Activated T-helper 9 cell treated with anti-CD3 and anti-CD28 coated beads, Interleukin-2, amount 50 U/mL, for 16 hours (primary cell): ENCODE measurements at regions not wholly inside any gene's neighbourhood (a gene's known extent, or its start where the extent isn't known, plus 50 kb on each side); places are given as distances from the start of the nearest gene placed in this dataset.

Experiments used
- DNase-seq: peaks from one replicate; pipeline ENCODE4 v3.0.0-alpha.2; 2020; ENCODE audit warnings: low read depth

GRCh38 chr4:3818371-3818770 is 52.2 kb downstream of the ADRA2C start:
- DNase-seq: no peak

GRCh38 chr4:3819210-3819919 is 53.2 kb downstream of the ADRA2C start:
- no peak for DNase-seq

- no peak for DNase-seq
Observed at GRCh38 chr4:3820016-3820805, 54.0 kb downstream of the ADRA2C start.

GRCh38 chr4:3820806-3821579 is 54.8 kb downstream of the ADRA2C start:
- no peak for DNase-seq

DNA sequence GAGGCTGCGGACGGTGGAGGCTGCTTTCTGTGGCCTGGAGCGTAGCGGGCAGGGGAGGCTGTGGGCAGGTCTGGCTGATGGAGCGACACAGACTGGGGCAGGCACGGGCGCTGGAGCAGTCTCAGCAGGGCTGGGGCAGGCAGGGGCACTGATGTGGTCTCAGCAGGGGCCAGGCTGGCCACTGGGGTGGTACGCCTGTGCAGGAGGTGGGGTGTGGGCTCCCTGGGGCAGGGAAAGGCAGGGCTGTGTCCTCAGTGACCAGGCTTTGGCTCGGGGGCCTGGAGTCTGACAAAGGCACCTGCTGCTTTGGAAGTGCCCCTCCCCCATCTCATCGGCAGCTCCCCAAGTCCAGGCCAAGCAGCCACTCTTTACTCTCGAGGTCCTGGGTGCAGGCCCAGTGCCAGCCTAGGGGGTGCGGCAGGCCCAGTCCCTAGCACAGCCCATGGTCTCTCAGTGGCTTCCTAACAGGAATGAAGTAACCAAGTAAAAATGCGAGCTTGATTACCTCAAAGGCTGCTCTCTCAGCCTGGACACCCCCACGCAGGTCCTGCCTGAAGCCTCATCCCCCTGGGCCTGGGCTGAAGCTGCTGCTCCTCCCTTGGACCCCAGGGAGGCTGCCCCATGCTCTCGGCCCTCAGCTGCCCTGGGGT is 55.5 kb downstream of the ADRA2C start:
- no peak for DNase-seq

DNA sequence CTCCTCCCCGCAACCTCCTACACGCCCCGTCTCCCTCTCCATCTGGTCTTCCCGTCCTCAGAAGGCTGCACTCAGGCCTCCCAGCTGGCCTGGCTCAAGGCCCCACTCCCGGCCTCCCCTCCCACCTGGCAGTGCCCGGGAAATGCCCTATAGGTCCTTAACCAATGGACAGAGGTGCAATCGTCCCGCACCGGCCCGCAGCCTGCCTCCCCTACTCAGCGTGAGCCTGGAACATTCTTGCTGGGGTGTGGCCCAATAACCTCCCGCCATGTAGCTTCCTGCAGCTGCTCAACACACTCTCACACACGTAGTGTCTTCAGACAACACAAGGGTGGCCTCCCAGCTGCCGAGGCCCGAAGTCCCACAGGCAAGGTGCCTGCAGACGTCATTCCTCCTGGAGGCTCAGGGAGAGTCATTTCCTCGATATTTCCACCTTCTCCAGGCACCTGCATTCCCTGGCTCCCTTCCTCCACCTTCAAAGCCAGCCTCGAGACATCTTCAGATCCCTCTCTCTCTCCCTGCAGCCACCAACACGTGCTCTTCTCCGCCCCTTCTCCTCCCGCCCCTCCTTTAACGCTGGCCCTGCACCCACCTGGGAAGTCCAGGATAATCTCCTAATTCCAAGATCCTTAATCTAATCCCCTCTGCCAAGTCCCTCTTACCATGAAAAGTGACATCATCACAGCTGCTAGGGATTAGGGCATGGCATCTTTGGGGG is 56.2 kb downstream of the ADRA2C start:
- DNase-seq: no peak

DNA sequence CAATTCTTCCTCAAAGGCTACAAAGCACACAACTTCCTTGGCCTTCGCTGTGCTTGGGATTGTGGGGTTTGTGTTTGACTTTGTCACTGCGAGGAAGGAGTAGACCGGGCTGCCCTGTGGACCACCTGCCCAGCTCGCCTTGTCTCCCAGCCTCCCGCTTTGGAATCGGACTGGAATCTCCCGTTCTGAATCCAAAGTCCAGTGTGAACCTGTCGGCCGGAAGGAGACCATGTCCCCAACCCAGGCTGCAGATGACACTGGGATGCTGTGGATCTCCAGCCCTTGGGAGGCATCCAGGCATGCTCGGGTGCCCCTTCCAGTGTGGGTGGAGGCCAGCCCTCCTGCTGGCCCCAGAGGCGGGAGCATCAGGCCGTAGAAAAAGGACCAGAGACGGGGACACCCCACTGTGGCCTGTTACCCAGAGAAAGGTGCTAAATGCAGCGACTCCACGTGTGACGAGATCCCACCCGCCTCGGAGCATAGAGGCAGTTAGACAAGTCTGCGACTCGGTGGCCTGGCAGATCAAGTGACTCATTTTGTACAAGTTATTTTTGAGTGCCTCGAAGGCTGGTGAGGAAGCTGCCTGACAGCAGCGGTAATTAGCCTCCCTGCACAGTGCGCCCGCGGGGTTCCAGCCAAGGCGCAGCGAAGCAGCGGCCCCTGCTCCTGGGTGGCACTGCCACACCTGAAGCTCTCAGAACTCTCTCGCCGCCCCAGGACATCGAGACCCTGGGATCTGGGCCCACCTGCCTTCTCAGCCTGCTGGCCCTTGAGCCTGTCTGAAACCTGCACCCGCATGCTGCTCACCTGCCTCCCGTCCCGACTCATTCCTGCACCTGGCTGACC is 57.5 kb downstream of the ADRA2C start:
- DNase-seq: no peak

DNA sequence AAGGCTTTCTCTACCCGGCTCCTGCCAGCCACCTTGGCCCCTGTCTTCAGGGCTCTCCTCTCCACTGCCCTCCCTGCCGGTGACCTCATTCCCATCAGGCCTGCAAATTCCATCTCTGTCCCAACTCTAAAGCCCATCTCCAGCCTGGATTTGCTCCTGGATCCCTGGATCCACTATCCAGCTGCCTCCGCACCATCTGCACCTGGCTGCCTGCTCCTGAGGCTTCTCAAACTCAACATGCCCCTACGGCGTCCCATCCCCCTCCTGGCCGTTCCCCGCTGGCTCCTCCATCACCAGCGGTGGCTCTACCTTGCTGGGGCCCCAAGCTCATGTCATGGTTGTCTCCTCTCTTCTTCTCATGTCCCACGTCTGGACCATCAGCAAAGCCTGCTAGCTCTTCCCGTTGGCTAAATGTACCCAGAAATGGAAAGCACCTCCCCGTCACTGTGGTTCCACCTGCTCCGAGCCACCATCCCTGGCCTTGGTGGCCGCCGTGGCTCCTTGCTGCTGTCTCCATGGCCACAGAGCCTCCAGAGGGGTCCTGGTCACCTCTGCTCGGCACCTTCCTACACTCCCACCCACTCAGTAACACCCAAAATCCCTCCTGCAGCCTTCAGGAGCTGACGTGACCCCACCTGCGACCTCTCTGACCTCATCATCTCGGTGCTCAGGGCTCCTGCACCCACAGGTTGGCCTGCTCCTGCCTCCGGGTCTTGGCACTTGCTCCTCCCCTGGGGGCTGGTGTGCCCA is 58.5 kb downstream of the ADRA2C start:
- DNase-seq: no peak

- DNase-seq: no peak
Observed at GRCh38 chr4:3825530-3825929, 59.3 kb downstream of the ADRA2C start.

- no peak for DNase-seq
Observed at GRCh38 chr4:3826247-3827172, 60.3 kb downstream of the ADRA2C start.

GRCh38 chr4:3827616-3828492 is 61.7 kb downstream of the ADRA2C start:
- DNase-seq: no peak

GRCh38 chr4:3828546-3828945 is 62.4 kb downstream of the ADRA2C start:
- no peak for DNase-seq

GRCh38 chr4:3829211-3829955 is 63.2 kb downstream of the ADRA2C start:
- DNase-seq: no peak

GRCh38 chr4:3829956-3830773 is 64.0 kb downstream of the ADRA2C start:
- DNase-seq: no peak

DNA sequence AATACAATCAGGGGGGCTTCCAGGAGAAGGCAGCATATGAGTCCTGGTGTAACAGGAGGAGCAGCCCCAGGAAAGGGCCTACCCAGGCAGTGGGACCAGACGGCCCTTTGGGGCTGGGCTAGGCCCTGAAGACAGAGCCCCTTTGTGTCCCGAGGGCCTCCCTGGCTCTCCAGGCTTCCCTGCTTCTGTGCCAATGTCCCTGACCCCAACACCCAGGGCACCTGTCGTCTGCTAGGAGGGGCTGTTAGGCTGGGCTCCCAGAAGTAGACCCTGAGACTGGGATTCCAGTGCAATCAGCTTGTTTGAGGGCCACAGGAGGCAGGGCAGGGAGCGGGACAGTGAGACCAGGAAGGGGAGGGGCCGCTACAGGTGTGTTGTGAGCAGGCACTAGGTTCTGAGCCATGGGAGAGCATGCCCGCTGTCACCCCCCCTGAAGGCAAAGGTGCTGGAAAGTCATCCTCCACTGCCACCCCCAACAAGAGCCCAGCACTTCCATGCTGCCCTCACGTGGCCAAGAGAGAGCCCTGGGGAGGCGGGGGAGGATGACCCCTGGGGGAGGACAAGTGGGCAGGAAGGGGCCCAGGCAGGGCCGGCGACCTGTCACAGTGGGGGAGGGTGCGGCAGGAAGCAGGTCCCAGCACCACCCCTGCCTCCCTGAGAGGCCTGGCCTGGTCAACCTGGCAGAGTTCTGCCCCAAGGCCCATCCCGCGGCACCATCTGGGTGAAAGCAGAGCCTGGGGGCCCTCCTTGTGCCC is 64.8 kb downstream of the ADRA2C start:
- no peak for DNase-seq
